GM18502 (cell line): ENCODE measurements at regions not wholly inside any gene's neighbourhood (a gene's known extent, or its start where the extent isn't known, plus 50 kb on each side); places are given as distances from the start of the nearest gene placed in this dataset.
A peak's percentile ranks its signal among the peaks of the same experiment; 100 is the strongest.

Experiments used
- ATAC-seq: cut with Tn5 transposase; IDR thresholded peaks from one replicate; pipeline ENCODE4 v1.9.1; 2021; ENCODE audit warnings: mild to moderate bottlenecking; ENCODE audit not compliant: unreplicated experiment, poor library complexity

DNA sequence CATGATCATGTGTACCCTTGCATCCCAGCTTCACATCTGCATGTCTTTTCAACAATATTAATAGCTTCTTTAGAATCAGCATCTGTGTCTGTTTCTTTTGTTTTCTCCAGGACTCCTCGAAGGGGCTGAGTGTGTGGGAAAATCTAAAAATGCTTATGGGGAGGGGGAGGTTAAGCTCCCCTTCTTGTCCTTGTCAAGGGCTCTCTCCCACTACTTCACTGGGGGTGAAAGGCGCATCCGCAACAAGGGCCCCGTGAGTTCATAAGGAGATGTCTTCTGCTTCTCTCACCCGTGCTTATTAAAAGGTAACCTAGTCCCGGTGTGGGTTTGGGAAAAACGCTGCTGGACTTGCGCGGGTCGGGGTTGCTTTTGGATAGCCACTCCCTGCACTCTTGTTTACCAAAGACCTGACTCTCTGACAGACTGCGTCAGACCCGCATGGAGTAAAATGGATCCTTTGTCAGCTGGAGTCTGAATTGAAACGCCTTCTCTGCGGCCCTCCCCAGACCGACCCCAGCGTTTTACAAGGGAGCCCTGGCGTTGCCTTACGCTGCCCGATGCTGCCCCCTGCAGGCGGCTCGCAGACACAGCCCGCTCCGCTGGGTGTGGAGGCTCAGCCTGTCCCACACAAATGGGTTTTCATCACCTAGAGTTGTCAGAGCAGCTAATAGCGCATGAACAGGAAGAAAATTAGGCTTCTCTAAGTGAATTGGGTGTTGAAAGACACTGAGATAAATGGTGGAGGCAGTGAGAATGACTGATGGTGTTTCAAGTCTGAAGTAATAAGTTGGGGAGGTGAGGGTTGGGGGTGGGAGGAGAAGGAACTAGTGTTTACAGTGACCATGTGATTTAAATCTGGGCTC, 53.8 kb downstream of the IER5 start:
- peak; percentile 86 for ATAC-seq

DNA sequence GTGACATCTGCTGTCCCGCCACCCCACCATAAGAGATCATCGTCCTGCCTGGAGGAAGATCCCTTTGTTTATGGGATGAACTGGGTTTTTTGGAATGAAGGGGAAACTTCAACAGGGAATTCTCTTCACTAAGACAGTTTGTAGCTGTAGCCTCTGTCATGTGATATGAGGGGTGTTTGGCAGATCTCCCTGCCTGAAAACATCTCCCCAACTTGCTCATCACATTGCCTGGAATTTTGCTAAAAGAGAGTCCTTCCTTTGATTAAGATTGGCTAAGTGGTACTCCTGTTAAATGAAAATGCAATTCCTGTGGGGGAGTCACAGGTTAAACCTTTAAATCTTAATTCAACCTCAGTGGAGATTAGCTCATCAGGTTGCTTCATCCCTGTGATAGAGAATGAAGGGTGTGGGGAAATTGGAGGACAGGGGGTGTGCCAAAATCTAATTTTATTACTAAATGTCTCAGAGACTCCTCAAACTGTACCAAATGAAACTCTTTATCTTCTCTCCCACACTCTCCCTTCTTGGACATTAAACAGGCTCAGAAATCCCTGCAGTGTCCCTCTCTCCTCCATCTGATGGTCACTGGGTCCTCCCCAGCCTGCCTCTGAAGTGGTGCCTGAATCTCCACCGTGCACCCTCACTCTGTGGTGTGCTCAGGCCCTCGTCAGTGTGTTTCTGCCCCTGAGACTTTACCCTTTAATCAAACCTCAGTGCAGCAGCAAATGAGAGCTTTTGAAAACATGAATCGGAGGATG, 54.8 kb downstream of the IER5 start:
- no peak for ATAC-seq

DNA sequence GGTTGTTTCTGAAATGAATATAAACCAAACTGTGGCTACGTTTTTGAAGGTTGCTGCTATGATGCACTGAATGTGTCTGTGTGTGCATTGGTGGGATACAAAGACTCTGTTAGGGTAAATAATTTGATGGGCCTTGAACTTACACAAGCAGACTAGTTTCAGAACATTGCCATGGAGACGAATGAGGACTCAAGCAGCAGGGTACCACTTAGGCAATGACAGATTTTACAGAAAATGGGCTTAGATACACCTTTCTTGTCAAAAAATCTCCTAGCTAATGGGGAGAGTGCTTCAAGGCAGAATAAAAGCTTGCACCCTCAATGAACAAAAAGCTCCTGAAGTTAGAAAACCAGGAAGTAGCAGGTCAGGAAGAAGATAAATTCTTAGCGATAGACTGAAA, 55.7 kb downstream of the IER5 start:
- no peak for ATAC-seq

DNA sequence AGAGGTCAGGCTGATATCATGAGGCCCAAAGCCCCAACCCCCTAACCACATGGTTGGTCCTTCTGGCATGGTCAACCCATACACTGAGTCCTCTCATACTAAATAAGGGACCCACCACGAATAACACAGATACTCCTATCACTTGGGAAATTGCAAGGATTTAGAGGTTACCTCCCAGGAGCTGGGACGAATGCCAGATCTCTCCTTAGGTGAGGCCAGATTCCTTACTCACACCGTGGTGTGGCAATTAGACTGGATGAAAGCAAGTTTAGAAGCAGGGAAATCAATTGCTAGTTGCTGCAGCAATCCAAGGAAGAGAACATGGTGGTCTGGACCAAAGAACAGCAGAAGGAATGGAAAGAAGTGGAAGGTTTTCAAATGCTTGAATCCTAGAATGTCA, 60.1 kb downstream of the IER5 start:
- ATAC-seq, result no peak

DNA sequence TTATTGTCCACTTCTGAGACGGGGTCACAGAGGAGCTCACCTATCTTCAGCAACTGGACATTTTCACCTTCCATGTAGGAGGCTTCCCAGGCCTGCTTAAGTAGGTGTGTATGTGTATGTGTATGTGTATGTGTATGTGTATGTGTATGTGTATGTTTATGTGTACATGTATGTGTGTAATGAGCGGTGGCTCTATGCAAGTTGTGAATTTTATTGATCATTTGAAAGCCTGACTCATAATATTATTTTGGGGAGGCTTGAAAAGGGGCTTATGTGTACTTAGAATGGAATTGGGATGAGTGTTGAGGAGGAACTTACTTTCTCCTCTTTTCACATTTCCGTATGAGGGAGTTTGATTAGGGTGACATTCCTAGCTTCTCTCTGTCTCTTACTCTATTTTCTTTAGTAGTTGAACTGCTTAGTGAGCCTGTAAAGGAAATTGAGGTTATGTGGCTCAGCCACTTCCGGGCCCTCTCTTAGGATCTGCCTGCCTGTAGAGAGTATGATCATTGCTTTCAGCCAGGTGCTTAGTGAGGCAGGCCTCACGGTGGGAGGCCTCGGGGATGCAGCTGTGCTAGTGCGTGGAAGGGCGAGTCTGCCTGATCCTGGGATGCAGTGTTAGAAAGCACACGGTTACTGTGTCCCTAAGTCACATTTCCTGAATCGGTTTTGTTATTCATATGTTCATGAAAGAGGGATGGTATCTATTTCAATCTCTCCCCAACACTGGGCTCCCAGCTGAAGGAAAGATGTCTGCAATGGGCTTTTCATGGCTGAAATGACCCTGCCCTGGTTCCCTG, 61.0 kb downstream of the IER5 start:
- peak; percentile 83 for ATAC-seq

DNA sequence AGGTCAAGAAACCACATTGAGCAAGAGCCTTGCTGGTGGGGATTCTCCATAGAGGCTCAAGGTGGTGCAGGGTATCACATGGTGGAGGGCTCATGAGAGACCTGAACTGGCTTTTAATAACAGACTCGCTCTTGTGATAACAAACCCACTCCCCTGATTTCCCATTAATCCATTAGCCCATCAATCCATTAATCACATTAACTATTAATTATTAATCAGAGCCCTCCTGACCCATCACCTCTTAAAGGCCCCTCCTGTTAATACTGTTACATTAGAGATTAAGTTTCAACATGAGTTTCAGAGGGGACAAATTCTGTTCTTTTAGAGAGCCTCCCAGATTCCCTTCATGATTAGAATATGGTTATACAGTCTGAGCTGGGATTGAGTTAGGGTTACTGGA, 61.8 kb downstream of the IER5 start:
- no peak for ATAC-seq

DNA sequence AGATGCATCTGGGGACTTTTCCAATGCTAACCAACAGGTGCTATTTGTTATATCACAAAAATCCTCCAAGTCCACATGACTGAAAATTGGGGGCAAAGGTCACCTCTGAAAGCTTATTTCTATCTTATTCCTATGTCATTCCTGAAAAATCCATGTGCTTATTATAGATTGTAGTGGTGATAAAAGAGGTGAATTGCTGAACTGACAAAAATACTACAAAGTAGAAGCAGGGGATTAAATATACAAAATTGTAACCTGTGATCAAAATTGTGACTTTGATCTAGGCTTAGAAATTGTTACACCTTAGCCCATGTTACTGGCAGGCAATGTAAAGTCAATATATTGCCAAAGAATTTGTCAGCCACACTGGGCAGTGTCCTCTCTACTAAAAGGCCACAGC, 62.3 kb downstream of the IER5 start:
- no peak for ATAC-seq

DNA sequence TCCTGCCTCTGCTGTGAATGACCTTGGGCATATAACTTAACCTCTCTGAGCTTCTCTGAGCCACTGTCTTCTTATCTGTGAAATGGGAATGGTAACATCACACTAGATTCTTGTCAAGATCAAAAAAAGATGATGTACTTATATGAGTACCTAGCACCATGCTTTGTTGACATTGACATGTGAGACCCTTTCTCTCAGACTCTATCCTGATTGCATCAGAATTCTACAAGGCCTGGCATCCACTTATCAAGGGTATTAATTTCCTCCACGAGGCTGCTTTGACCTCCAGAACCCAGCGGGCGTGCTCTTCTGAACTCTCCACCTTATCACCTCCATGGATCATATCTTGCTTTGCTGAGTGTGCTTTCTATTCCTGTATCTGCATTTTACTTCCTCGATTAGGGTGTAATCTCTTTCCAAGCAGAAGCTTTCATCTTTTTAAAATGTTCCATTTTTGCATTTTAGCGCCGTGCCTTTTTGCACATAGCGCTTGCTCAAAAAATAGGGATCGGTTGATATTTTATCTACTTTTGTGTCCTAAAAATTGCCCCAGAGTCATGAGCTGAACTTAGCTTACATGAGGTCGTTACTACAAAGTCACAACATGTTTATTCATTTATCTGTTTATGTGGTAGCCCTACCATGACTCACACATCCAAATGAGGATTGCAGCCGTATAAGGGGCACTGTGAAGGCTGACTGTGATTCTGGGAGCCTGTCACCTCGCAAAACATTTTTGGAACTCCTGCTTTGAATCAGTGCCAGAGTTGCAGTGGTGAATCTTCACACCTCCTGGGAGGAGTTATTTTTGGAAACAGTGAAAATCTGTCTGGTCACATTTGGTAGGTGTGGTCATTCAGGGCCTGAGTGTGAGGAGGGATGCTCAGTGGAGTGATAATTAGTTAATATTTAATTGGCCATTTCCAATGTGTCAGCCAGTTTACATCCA, 63.2 kb downstream of the IER5 start:
- peak; percentile 31 for ATAC-seq

DNA sequence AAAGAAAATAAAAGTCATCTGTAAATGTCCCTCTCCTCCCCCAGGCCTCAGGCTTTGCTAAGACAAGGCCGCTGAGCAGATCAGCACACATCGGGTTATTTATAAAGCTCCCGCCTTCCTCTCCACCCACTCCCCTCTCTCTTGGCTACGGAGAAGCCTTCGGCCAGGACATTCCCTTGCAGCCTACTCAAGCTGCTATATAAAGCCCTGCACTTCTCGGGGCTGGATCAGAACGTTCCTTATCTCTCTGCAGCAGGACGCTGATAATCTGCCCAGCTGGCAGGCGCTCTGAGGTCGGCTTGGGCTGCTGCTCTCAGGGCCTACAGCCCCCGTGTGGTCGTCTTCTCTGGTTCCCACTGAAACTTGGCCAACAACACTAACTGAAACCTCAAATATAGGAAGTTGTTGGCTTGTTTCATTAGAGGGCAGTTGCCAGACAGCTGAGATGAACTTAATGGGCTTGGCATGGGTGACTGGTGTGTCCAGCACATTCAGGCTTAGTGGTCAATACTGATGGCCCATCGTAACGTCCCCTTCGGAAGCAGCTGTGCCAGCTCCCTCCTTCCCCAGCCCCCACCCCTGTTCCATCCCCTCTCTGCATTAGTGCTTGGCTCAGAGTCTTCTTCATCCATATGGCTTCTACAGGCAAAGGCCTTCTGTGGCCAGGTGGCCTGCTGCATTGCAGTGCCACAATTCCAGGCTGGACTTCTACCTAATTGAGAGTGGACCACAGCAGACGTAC, 64.6 kb downstream of the IER5 start:
- peak; percentile 77 for ATAC-seq

DNA sequence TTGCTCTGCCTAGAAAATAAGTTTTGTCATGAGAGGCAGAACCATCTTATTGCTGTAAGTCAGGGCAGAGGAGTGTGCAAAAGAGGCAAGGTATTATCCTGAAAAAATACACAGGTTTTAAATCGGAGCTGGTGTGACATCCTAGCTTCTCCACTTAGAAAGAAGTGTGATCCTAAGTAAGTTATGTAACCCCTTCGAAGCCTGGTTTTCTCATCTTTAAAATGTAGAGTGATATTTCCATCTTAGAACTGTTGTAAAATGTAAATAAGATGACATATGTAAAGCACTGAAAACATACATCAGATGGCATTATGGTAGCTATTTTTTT, 65.1 kb downstream of the IER5 start:
- ATAC-seq, result no peak

DNA sequence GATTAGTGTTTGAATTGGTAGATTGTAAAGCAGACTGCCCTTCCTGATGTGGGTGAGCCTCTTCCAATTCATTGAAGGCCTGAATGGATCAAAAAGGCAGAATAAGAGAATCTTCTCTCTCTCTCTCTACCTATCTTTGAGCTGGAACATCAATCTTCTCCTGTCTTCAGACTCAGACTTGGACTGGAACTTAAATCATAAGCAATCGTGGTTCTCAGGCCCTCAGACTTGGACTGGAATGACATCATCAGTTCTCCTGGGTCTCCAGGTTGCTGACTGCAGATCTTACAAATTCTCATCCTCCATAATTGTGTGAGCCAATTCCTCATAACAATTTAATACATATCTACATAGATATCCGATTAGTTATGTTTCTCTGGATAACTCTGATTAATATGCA, 66.8 kb downstream of the IER5 start:
- ATAC-seq, result no peak

DNA sequence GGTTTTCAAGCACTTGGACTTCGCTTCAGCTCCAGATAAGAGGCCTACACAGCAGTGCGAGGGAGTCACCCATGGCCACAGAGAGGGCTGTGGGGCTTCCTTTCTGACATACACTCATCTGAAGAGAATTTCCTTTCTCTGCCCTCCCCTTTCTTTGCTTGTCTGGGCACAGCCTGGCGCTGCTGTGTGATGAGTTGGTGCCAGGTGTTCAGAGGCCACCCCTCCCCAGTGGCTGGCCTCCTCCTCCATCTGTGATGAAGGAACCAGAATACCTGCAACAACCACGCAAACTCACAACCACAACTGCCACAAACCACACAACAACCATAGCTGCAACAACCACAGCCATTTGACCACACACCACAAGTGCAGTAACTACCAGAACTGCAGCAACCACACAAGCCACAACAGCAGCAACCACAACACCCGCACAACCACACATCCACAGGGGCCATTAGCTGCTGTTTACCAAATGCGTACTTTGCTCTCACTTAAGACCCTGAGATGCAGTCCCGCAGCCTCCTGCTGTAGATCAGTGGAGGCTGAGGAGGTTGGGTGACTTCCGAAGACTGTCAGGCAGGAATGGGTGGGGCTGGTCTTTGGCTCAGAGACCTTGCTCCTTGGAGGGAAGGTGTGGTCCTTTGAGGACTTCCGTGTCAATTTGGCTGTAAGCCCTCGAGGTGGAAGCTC, 71.1 kb downstream of the IER5 start:
- no peak for ATAC-seq

DNA sequence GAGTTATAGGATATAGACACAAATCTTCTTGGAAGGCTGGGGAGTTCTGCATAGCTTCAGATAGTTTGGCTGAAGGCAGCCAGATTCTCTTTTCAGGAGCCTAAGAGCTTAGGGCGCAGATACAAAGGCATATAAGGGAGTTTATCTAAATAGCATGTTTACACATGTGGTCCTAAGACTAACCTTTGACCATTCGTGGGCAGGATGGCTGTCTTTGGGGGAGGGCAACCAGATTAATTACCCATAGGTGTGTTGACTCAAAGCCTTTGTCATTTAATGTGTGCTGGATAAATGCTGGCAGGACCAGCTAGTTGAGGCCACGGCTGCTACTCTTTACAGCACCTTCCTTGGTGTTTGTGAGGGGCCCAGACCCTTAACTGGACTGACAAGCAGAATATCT, 71.8 kb downstream of the IER5 start:
- ATAC-seq, result no peak

DNA sequence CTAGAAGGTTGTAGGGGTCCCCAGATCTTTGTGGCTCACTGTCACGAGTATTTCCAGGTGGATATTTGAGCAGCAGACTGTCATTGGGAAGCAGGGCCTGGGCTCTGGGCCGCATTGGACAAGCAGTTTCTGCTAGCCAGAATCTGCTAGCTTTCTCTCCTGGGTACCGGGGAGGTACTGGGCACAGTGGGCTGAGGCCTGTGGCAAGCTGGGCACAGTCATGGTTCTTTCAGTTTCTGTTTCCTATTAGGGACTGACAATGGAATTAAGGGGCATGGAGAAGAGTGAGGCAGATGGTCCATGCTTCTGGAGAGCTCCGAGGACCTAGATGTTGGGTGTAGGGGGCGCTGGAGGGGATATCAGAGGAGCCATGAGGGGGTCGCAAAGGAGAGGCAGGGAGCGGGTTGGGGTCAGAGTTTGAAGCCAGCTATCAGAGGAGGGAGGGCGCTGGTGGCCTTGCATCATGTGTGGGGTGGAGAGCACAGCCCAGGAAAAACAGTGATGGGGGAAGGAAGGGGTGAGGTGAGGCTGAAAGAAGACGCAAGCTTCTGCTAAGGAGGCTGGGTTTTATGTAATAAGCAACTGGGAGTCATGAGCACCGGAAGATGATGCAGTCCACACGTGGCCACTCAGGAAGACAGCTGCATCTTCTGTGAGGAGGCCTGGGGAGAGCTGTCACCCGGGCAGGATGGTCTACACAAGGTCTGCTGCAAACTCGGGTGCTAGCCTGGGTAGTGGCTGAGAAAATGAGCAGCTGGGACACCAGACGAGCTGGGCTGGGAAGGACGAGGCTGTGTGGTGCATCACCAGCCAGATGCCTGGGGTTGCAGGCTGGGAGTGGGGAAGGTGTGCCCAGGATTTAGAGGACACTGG, 72.7 kb downstream of the IER5 start:
- ATAC-seq, result no peak

DNA sequence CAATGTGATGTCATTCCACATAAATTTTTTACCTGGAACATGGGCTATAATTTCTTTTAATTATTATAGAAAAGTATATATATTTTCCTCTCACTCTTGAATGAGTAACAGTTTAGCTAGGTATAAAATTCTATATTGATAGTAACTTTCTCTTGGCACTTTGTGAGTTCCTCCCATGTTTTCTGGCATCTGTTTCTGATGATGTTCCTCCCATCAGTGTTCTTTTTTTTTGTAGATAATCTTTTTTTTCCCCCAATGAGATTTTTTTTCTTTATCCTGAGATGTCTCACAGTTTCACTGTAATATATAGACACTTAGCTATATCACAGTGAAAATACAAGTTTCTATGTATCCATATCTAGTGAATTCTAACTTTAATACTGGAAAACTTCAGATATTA, 75.2 kb downstream of the IER5 start:
- no peak for ATAC-seq

DNA sequence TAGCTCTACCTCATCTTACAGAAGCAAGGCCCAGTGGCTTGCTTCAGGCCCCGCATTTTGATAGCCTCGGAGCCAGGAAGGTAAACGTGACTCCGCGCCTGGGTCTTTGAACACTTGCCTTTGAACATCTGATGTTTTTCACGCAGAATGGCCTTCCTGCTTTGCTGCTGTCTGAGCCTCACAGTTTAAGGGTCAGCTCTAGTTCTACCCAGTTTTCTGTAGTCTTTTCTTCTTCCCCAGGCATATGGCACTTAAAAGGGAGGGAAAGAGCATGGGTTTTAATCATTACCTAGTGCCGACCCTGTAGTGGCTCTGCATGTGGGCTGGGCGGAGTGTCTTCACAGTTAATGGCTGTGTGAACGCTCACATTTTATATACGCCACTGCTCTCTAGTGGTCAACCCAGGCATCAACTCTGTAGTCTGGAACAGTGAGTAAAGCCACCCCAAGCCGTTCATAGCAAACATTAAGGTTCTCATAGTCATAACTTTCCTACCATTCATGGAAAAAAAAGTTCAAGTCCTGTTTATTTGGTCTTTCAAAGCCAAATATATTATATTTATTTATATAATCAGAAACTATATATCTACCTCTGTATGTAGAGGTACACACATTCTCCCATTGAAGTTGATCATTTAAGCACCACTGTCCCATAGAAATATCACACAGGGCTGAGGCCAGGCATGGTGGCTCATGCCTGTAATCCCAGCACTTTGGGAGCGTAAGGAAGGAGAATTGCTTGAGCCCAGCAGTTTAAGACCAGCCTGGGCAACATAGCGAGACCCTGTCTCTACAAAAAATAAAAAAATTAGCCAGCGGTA, 78.1 kb downstream of the IER5 start:
- peak; percentile 98 for ATAC-seq

DNA sequence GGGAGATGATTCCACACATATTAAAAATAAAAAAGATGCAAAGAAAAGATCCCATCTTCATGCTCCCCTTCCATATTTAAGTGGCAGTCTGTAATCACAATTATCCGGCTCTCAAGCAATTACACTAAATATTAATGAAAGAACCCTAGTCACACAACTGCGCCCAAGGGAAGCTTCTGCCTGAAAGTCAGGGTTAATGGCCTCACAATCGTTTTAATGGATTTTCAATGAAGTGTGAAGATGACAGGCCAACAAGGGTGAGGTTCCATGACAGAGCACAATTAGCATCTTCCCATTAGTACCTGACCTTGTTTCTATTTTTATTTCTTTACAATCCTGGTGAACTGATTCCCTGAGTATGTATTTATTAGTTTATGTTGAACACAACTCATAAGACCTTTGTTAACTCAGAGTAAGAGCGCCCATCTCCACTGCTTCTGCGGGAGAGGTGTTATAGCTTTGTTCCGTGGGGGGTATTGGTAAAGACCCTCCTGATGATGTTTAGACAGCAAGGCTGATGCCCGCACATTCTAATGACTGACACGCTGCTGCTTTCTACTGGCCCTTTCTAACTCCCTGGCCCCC, 80.9 kb downstream of the IER5 start:
- no peak for ATAC-seq
